Lower leg skin (tissue), 3 donors: ENCODE measurements at regions not wholly inside any gene's neighbourhood (a gene's known extent, or its start where the extent isn't known, plus 50 kb on each side); places are given as distances from the start of the nearest gene placed in this dataset.

Experiments
- CTCF ChIP-seq, 3 donors: fragments of 450-650 bp; IDR thresholded peaks; one replicate each; pipeline ENCODE4 v1.5.1; 2016; ENCODE audit warnings: antibody characterized with exemption in 3 of 3, mild to moderate bottlenecking in 3 of 3, moderate library complexity in 2 of 3
- POLR2A ChIP-seq, 2 donors: fragments of 450-650 bp; IDR thresholded peaks; one replicate each; pipeline ENCODE4 v1.6.1; 2016 to 2017; ENCODE audit warnings: antibody characterized with exemption in 2 of 2, mild to moderate bottlenecking in 1 of 2, moderate library complexity in 1 of 2

DNA sequence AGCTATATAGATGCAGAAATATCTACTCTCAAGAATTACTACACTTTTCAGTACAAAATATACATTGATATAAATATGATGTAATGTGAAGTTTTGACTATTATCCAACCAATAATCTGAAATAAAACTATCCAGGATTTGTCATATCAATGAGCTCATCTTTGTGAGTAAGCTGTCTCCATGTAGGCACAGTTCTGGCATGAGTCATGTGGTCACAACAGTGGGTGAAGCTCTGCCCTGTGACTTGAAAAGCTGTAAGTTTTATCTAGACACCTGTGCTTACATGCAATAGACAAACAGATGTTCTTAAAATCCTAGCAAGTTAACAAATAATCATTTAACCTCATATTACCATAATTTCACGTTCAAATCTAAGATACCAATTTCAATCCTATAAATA is 192.7 kb downstream of the GABRG1 start:
- no peak for TF ChIP-seq CTCF (IDR thresholded peaks at IDR 0.05)
- no peak for TF ChIP-seq POLR2A (IDR thresholded peaks at IDR 0.05)
